HG03039 (cell line): ENCODE measurements at regions not wholly inside any gene's neighbourhood (a gene's known extent, or its start where the extent isn't known, plus 50 kb on each side); places are given as distances from the start of the nearest gene placed in this dataset.

Source experiments
- ATAC-seq: cut with Tn5 transposase; IDR thresholded peaks from one replicate; pipeline ENCODE4 v1.9.1; 2021; ENCODE audit warnings: mild to moderate bottlenecking, moderate library complexity; ENCODE audit not compliant: unreplicated experiment

- ATAC-seq, result no peak
These were observed 366.3 kb upstream of the TFPI start for GRCh38 chr2:187920511-187920910.

- no peak for ATAC-seq
These were observed 368.6 kb upstream of the TFPI start for GRCh38 chr2:187922846-187923245.

GRCh38 chr2:187924293-187924692 is 367.4 kb upstream of the GULP1 start:
- no peak for ATAC-seq

GRCh38 chr2:187934236-187934635 is 357.4 kb upstream of the GULP1 start:
- no peak for ATAC-seq

GRCh38 chr2:187934692-187935091 is 357.0 kb upstream of the GULP1 start:
- no peak for ATAC-seq

- no peak for ATAC-seq
These were observed 356.5 kb upstream of the GULP1 start for GRCh38 chr2:187935126-187935525.

- ATAC-seq, result no peak
These were observed 355.4 kb upstream of the GULP1 start for GRCh38 chr2:187936228-187936627.

- ATAC-seq, result no peak
These were observed 352.5 kb upstream of the GULP1 start for GRCh38 chr2:187939180-187939579.

- no peak for ATAC-seq
These were observed 348.8 kb upstream of the GULP1 start for GRCh38 chr2:187942876-187943275.

GRCh38 chr2:187943772-187944369 is 347.8 kb upstream of the GULP1 start:
- no peak for ATAC-seq

GRCh38 chr2:187949859-187950258 is 341.8 kb upstream of the GULP1 start:
- ATAC-seq, result no peak

- ATAC-seq, result no peak
These were observed 340.0 kb upstream of the GULP1 start for GRCh38 chr2:187951470-187952218.

GRCh38 chr2:187956906-187957534 is 334.7 kb upstream of the GULP1 start:
- no peak for ATAC-seq

GRCh38 chr2:187959821-187960220 is 331.9 kb upstream of the GULP1 start:
- ATAC-seq, result no peak

- no peak for ATAC-seq
These were observed 329.1 kb upstream of the GULP1 start for GRCh38 chr2:187962538-187962937.

GRCh38 chr2:187964746-187965145 is 326.9 kb upstream of the GULP1 start:
- no peak for ATAC-seq

GRCh38 chr2:187966924-187967323 is 324.8 kb upstream of the GULP1 start:
- no peak for ATAC-seq

- no peak for ATAC-seq
These were observed 319.8 kb upstream of the GULP1 start for GRCh38 chr2:187971893-187972292.

- no peak for ATAC-seq
These were observed 315.3 kb upstream of the GULP1 start for GRCh38 chr2:187976259-187976985.

GRCh38 chr2:187976986-187977333 is 314.7 kb upstream of the GULP1 start:
- ATAC-seq, result no peak

GRCh38 chr2:187978356-187978755 is 313.3 kb upstream of the GULP1 start:
- ATAC-seq, result no peak

GRCh38 chr2:187982668-187983067 is 309.0 kb upstream of the GULP1 start:
- ATAC-seq, result peak; percentile 96
